OCI-LY3 (cell line): ENCODE measurements at regions not wholly inside any gene's neighbourhood (a gene's known extent, or its start where the extent isn't known, plus 50 kb on each side); places are given as distances from the start of the nearest gene placed in this dataset.

ENCODE experiments used
- EZH2phosphoT487 ChIP-seq: fragments of 200-600 bp; shearing (Covaris generic); IDR thresholded peaks from 2 replicates; pipeline ENCODE4 v1.6.1; 2018; ENCODE audit warnings: antibody characterized with exemption, mixed run types, low read depth
- TF ChIP-seq, protein P1 (sequence below): fragments of 200-600, 300-600 bp; sonication (generic); IDR thresholded peaks from 2 replicates; pipeline ENCODE4 v1.5.1; 2014; ENCODE audit warnings: antibody characterized with exemption, low read length, low read depth

DNA sequence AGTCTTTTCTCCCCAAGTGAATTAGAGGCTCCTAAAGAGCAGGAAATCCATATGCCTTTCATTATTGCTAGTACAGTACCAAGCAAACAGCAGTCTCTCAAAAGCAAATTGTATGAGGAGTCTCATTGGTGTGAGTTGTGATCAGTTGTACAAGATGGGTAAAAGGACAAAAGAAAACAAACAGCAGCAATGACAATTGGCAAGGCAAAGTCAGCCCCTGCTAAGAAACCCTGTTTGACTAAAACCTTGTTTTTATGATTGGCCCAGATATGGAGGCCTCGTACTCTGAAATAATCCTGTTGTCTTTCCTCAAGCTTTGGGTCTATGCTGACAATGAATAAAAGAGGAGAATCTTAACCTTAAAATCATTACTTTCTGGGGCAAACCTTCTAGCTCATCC is 69.8 kb downstream of the FOXD1 start:
- TF ChIP-seq, protein P1, sequence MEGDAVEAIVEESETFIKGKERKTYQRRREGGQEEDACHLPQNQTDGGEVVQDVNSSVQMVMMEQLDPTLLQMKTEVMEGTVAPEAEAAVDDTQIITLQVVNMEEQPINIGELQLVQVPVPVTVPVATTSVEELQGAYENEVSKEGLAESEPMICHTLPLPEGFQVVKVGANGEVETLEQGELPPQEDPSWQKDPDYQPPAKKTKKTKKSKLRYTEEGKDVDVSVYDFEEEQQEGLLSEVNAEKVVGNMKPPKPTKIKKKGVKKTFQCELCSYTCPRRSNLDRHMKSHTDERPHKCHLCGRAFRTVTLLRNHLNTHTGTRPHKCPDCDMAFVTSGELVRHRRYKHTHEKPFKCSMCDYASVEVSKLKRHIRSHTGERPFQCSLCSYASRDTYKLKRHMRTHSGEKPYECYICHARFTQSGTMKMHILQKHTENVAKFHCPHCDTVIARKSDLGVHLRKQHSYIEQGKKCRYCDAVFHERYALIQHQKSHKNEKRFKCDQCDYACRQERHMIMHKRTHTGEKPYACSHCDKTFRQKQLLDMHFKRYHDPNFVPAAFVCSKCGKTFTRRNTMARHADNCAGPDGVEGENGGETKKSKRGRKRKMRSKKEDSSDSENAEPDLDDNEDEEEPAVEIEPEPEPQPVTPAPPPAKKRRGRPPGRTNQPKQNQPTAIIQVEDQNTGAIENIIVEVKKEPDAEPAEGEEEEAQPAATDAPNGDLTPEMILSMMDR, result no peak
- TF ChIP-seq EZH2phosphoT487, result no peak
